ENCODE measurements at regions not wholly inside any gene's neighbourhood (a gene's known extent, or its start where the extent isn't known, plus 50 kb on each side); places are given as distances from the start of the nearest gene placed in this dataset.

GRCh38 chr17:34117811-34118210 is 137.3 kb upstream of the CCL2 start:
- DNase-seq = no peak

DNA sequence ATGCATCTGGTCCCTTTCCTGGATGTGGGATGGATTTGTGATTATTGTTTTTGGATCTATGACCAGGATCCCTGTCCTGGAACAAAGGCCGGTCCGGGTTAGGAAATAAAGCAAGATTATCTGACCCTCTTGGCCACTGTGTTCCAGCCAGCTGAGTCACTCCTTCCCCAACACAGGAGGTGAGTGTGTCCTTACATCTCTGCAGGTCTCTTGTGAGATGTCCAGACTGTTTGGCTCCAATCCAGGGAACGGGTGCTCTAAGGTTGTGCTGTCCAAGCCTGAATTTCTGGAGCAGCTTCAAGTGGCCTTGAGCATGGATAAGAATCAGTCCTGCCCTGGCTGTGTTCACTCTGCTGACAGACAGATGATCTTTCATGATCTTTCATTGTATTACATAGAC is 136.5 kb upstream of the CCL2 start:
- no peak for DNase-seq

DNA sequence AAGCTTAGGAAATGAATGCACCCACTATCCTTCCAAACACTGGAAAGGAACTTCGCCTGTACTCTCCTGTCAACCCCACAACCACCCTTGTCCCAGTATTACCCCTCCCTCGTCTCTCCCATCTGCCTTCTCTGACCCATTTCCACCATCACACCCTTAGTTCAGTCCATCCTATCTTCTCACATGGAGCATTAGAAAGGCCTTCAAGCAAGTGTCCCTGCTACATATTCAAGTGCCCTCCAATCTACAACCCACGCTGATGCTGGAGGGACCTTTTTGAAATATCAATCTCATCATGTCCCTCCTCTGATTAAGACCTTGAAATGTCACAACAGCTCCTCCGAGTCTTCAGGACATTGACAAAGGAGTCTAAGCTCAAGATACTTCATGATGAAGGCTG is 133.8 kb upstream of the CCL2 start:
- DNase-seq = no peak

DNA sequence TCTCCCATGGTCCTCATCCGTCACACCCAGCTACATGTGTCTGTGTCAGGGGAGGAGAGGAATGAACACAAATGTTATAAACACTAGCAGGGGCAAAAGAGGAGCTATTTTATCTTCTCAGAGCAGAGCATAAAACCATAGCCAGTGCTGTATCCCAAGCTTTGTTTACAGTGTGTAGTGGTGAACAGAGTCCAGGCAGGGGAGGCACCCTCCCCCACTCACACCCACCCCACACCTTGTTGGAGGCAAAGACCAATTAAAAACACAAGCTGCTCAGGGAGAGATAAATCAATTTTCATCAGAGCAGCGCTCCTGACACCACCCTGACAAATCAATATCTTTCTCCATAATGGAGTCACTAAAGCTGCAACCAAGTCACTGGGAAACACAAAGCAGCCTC is 132.6 kb upstream of the CCL2 start:
- DNase-seq = no peak

GRCh38 chr17:34125010-34125409 is 130.1 kb upstream of the CCL2 start:
- DNase-seq = no peak

- no peak for DNase-seq
Observed at GRCh38 chr17:34125921-34126320, 129.2 kb upstream of the CCL2 start.

DNA sequence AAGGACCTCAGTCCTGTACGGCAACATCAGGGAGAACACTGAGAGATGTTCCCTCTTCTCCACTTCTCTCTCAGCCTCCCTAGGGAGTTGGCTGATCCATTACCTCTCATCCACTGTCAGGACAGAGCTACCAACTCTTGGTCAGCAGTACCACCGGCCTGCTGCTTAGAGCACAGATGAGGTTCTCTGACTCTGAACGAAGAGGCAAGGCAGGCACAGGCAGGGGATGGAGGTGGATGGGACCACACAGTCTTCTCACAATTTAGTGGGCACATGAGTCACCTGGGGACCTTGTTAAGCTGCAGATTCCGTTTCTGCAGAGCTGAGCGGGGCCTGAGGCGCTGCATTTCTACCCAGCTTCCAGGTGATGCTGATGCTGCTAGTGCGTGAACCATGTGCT is 128.6 kb upstream of the CCL2 start:
- no peak for DNase-seq

- no peak for DNase-seq
Observed at GRCh38 chr17:34126965-34127364, 128.1 kb upstream of the CCL2 start.

DNA sequence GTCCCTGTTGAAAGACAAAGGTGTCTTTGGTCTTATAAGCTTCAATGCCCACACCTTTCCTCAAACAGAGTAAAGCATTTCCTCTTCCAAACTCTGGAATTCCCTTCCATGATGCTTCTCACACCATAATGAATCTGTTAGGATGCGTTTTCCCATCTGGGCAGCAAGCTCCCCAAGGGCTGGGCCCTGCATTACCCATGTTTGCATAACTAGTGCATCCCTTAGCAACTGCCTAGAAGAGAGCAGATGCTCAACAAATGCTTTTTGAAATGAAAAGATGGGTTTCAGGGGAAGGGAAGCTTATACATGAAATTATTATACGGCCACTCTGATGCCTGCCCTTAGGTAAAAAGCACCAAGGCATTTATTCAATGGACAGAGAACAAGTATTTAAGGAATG is 124.5 kb upstream of the CCL2 start:
- DNase-seq = no peak

DNA sequence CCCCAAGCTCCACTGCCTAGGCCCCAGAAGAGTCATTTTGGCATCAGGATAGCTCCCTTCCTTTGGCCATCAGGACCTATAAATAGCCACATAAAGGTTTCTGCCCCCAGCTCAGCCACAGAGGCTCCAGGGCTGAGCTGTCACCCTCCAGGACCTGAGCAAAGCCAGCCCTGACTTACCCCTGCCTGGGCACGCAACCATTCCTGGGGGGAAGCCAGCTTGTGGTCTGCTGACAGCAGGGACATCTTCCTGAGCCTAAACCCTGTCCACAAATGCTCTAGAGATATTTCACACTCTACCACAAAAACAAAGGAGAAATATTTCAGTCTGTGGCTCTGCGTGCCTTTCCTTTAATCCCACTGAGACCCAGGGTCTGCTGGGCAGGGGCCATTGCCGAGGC is 123.7 kb upstream of the CCL2 start:
- DNase-seq = no peak

DNA sequence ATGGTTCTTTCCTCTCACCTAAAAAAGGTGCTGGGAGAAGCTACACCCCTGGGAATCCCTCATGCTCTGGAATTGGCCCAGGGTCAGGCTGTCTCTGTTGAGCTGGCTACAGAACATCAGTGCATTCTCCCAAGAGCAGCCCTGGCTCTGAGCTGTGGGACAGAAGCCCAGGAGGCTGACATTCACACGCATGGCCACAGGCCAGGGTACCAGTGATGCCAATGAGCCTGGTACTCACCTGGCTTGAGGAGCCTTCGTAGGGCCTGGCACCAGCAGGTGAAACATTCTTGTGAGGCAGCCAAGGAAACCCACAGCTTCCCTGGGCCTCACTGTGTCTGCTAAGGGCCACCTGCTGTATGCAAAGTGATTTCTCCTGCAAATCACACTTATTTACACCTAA is 121.7 kb upstream of the CCL2 start:
- peak; percentile 56 for DNase-seq

- DNase-seq = peak; percentile 33
Observed at GRCh38 chr17:34135841-34136240, 119.2 kb upstream of the CCL2 start.

DNA sequence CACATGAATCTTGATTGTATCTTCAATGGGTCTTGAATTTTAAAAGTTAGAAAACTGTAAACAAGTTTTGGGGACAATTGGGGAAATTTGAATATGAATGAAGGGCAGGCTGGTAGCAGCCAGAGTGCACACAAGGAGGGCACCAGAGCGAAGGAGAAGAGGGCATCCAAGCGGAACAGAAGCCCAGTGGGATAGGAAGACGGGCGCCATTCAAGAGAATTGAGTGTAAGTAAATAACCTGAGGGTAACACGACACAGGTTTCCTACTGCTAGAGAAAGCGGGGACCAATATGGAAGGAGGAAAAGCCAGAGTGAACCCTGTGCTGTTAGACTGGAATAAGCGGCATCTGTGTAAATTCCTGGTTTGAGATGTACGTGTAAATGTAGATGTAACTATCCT is 115.1 kb upstream of the CCL2 start:
- peak; percentile 64 for DNase-seq

GRCh38 chr17:34141590-34141989 is 113.5 kb upstream of the CCL2 start:
- DNase-seq = peak; percentile 18

- DNase-seq = no peak
Observed at GRCh38 chr17:34143430-34143829, 111.7 kb upstream of the CCL2 start.

DNA sequence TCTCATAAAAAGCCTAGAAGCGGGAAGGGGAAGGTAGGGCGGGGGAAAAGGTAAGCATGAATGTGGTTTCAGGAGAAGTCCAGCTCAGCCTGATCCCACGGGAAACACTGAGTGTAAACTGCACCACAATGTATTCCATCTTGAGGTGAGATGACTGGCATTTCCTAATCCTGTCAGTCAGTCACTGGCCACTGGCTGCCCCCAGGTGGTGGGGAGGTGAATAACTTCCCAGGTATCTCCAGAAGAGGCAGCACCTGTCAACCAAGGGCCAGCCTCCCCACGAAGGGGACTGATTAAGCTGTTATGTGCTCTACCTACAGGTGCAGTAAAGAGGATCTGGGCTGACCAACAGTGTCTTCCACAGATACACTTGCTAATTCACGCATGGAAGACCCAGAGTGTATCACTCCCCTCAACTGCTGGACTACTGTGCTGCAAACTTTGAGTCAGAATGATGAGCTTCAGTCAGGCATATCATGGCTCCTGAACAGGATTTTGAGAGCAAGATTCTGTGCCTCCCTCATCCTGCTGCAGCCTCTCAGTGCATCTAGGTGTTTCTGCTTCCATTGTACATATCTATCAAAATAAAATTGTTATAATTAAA is 108.5 kb upstream of the CCL2 start:
- DNase-seq = no peak

GRCh38 chr17:34151102-34151501 is 104.0 kb upstream of the CCL2 start:
- DNase-seq = no peak

DNA sequence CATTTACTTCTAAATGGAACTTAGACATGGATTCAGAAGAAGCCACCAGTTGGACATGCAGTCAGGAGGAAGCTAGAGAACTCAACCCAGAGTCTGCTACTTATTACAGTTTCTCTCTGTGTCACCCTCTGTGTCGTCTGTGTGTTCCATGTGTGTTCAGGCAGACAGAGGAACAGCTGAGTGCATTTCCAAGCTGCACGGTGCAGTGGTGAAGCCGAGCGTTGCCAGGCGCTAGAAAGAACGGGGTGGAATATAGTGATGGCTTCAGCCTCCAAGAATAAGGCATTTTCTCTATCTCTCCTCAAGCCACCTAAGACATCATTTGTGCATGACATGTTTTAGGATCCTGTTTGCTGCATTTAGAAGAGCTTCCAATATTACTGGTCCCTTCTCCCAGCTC is 101.1 kb upstream of the CCL2 start:
- no peak for DNase-seq

DNA sequence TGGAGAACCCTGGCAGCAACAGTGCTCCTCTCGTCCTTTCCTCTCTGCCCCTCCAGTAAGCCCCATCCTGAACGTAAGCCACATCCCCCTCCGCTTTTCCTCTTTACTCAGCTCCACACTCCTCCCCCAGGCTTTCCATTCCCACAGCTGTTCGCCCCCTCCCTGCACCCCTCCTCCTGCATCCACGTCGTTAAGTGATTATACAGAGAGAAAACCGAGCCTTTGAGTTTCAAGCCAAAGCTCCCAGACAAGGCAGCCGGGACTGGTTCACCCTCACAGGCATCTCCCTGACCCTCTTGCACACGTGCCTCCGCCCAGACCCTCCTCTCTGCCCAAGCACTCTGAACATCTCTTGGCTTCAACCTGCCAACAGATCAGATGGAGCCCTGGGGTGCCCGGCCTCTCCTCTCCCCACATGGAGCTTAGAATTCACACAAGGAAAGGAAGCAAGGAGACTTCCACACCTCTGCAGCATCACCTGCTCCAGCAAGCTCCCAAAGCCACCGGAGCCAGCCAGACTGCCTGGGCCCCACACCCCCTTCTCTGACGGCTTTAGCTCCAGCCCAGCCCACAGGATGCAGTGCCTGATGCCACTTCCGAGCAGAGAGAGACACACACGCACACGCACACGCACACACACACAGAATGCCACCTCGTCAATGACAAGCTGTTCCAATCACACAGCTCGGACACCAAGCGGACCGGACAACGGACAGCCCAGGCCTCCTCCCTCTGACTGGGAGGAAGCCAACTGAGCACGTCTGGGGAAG is 99.9 kb upstream of the CCL2 start:
- no peak for DNase-seq

- DNase-seq = no peak
Observed at GRCh38 chr17:34155947-34156346, 99.1 kb upstream of the CCL2 start.

DNA sequence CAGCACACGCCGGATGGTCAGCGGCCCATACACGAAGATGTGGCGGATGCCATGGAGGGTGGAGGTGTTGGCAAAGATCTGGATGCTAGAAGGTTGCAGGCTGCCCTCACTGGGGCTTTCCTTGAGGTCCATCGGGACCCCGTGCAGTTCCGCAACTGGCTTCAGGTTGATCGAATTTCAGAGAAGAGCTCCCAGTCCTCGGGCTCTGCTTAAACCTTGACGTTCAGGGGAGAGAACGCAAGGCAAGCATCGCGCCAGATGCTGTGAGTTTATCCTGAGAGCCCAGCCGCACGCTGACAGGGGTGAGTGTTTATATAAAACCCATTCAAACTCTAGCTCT is 98.7 kb upstream of the CCL2 start:
- no peak for DNase-seq

DNA sequence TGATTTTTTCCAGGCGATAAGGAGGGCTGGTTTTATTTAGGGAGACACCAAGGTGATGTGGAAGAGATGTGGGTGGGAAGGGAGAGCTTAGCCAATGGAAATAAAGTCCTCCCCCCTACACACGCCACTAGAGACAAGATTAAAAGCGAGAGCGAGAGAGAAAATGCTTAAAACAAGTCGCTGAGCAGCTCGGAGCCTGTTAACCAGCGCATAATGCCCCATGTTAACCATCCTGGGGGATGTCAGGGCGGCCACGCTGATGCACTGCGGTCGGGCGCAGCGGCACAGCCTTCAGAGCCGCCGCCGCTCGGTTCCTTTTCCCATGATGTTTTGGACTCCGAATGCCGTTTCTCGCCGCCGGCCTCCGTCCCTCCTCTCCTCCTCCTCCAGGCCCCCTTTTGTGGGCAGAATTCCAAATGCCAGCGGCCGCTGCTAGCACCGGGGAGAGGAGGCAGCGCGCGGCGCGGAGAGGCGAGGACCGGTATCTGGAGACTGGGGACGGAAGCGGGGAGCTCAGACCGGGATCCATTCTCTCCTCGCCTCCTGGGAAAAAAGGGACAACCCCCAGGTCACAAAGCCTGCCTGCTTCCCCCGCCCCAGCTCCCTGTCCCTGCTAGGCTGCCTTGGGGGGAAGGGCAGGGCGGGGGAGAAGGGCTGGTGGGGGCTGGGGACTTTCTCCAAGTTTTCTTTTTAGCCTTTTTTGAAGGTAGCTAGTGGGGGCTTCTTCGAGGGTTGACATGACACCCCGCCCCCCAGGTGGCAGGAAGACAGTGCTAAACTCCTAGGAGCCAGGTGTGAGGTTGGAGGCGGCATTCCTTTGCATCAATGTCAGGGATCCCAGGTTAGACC is 98.1 kb upstream of the CCL2 start:
- peak; percentile 62 for DNase-seq

GRCh38 chr17:34161690-34162089 is 93.4 kb upstream of the CCL2 start:
- DNase-seq = no peak

GRCh38 chr17:34163123-34163522 is 92.0 kb upstream of the CCL2 start:
- no peak for DNase-seq

All from DMS79 (cell line).